ENCODE measurements at regions not wholly inside any gene's neighbourhood (a gene's known extent, or its start where the extent isn't known, plus 50 kb on each side); places are given as distances from the start of the nearest gene placed in this dataset.

DNA sequence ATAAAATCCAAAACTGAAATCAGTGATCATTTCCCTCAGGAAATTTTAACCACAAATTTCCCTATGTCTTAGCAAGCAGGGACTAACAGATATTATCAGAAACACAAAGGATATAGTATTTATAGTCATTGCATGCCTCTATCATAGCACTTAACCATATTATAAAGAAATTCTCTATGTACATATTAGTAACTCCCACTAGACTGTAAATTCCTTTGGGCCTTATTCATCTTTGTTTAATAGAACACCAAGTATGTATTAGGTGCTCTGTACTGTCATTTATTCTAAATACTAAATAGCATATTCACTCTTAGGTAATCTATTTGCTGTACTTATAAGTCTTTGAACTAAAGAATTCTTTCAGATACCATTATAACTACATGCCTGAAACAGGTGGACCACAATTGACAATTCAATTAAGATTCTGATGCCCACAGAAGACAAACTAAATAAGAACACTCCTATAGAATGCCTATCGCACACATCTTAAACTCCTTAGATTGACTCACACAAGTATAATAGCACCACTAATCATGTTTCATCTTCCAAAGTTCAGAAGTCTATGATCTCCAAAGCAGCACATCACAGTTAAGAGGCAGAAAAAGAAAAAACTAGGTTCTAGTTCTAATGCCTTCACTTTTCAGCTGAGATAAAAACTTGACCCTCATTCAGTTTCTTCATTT, 134.1 kb downstream of the FSCB start:
- ChIA-PET POLR2A (no interaction called here), CTCF (no interaction called here)
- peaks cover 7% of the 10 kb centered on the region for H3K9me3 ChIP-seq (ENCODE audit: control insufficient read depth, insufficient read depth, low read depth, low read length)
- no peaks in the 10 kb centered on the region for H3K4me1 ChIP-seq (ENCODE audit: control insufficient read depth, insufficient read depth, low read length)
- DNase-seq (ENCODE audit: low read depth, low spot score) (no peak), ATAC-seq (no peak)
- no peak for TF ChIP-seq SIN3A (IDR thresholded peaks at IDR 0.05; ENCODE audit: borderline replicate concordance, insufficient read depth, low read depth, low read length)
- TF ChIP-seq TCF7L2 (IDR thresholded peaks at IDR 0.05; ENCODE audit: low read depth, low read length), result no peak
- no peak for TF ChIP-seq CTCF (IDR thresholded peaks at IDR 0.05)
- TF ChIP-seq, protein P1, sequence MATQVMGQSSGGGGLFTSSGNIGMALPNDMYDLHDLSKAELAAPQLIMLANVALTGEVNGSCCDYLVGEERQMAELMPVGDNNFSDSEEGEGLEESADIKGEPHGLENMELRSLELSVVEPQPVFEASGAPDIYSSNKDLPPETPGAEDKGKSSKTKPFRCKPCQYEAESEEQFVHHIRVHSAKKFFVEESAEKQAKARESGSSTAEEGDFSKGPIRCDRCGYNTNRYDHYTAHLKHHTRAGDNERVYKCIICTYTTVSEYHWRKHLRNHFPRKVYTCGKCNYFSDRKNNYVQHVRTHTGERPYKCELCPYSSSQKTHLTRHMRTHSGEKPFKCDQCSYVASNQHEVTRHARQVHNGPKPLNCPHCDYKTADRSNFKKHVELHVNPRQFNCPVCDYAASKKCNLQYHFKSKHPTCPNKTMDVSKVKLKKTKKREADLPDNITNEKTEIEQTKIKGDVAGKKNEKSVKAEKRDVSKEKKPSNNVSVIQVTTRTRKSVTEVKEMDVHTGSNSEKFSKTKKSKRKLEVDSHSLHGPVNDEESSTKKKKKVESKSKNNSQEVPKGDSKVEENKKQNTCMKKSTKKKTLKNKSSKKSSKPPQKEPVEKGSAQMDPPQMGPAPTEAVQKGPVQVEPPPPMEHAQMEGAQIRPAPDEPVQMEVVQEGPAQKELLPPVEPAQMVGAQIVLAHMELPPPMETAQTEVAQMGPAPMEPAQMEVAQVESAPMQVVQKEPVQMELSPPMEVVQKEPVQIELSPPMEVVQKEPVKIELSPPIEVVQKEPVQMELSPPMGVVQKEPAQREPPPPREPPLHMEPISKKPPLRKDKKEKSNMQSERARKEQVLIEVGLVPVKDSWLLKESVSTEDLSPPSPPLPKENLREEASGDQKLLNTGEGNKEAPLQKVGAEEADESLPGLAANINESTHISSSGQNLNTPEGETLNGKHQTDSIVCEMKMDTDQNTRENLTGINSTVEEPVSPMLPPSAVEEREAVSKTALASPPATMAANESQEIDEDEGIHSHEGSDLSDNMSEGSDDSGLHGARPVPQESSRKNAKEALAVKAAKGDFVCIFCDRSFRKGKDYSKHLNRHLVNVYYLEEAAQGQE (IDR thresholded peaks at IDR 0.05; ENCODE audit: insufficient read depth in 1 of 2, low read depth in 2 of 2, low read length in 1 of 2), result no peak
- TF ChIP-seq POLR2AphosphoS5 (IDR thresholded peaks at IDR 0.05; ENCODE audit: low read depth, low read length), result no peak
- intact Hi-C loops (cut with micrococcal nuclease; ENCODE audit: unreplicated experiment) (no loop called here), in situ Hi-C loops (cut with HindIII; ENCODE audit: low pct_unique_long_range_greater_than_20kb, low sequenced_read_pairs) (no loop called here)
- no TSS peak for BruUV-seq (replicated peaks)
- H3K36me3 ChIP-seq (ENCODE audit: control insufficient read depth, insufficient read depth, low read length), result no peaks in the 10 kb centered on the region
- H3K27ac ChIP-seq (ENCODE audit: low read length), result no peak overlapping the region
- H3K4me3 ChIP-seq (ENCODE audit: low read depth in 2 of 2, low read length in 2 of 2), result no peak overlapping the region
- no peaks in the 10 kb centered on the region for H3K27me3 ChIP-seq (ENCODE audit: control insufficient read depth, insufficient read depth, low read length)

- no peak for ATAC-seq
- TF ChIP-seq CTCF (IDR thresholded peaks at IDR 0.05), result no peak
- TF ChIP-seq SIN3A (IDR thresholded peaks at IDR 0.05; ENCODE audit: borderline replicate concordance, insufficient read depth, low read depth, low read length), result no peak
- Histone ChIP-seq H3K4me1 (ENCODE audit: control insufficient read depth, insufficient read depth, low read length) (no peaks in the 10 kb centered on the region), H3K9me3 (ENCODE audit: control insufficient read depth, insufficient read depth, low read depth, low read length) (peaks cover 7% of the 10 kb centered on the region), H3K27me3 (ENCODE audit: control insufficient read depth, insufficient read depth, low read length) (no peaks in the 10 kb centered on the region), H3K36me3 (ENCODE audit: control insufficient read depth, insufficient read depth, low read length) (no peaks in the 10 kb centered on the region), H3K27ac (ENCODE audit: low read length) (no peak overlapping the region), H3K4me3 (ENCODE audit: low read depth in 2 of 2, low read length in 2 of 2) (no peak overlapping the region)
- in situ Hi-C loops (cut with HindIII; ENCODE audit: low pct_unique_long_range_greater_than_20kb, low sequenced_read_pairs) (no loop called here), intact Hi-C loops (cut with micrococcal nuclease; ENCODE audit: unreplicated experiment) (no loop called here)
- CTCF ChIA-PET, result no interaction called here
- BruUV-seq (replicated peaks), result no TSS peak
- no peak for DNase-seq (ENCODE audit: low read depth, low spot score)
- POLR2A ChIA-PET, result no interaction called here
These were observed 134.9 kb downstream of the FSCB start for GRCh38 chr14:44372231-44372630.

Data from Panc1 (cell line).